ENCODE measurements at regions not wholly inside any gene's neighbourhood (a gene's known extent, or its start where the extent isn't known, plus 50 kb on each side); places are given as distances from the start of the nearest gene placed in this dataset.
"Not testable (repeated sequence)": the region's sequence is repeated elsewhere in the genome, so short reads cannot be mapped to it uniquely, and the experiment has no call there.

- DNase-seq = no peak
- Mint-ChIP-seq H3K27ac (no peak overlapping the region), H3K27me3 (no peaks in the 10 kb centered on the region), H3K4me1 (no peaks in the 10 kb centered on the region), H3K9me3 (ENCODE audit: low read depth) (no peaks in the 10 kb centered on the region), H3K4me3 (no peak overlapping the region), H3K36me3 (ENCODE audit: low read depth) (no peaks in the 10 kb centered on the region)
- intact Hi-C loops (cut with DNase I, micrococcal nuclease) = no loop called here
- CTCF ChIA-PET = interaction anchor here (0.9 kb wide), 1 partner anchor 20 kb away, joined by 3 read pairs; no protein-coding TSS in a partner anchor
- no peak for ATAC-seq
- POLR2A ChIA-PET = no interaction called here
Observed at GRCh38 chr7:140283472-140283871, 106.7 kb upstream of the KDM7A start.

GRCh38 chr7:140281960-140282359 is 105.2 kb upstream of the KDM7A start:
- DNase-seq (no peak), ATAC-seq (no peak)
- H3K4me1 Mint-ChIP-seq = no peaks in the 10 kb centered on the region
- H3K27ac Mint-ChIP-seq = no peak overlapping the region
- no peak overlapping the region for H3K4me3 Mint-ChIP-seq
- CTCF ChIA-PET = no interaction called here
- no peaks in the 10 kb centered on the region for H3K27me3 Mint-ChIP-seq
- H3K36me3 Mint-ChIP-seq (ENCODE audit: low read depth) = no peaks in the 10 kb centered on the region
- H3K9me3 Mint-ChIP-seq (ENCODE audit: low read depth) = no peaks in the 10 kb centered on the region
- POLR2A ChIA-PET = no interaction called here
- intact Hi-C loops (cut with DNase I, micrococcal nuclease) = no loop called here

GRCh38 chr7:140281255-140281654 is 104.5 kb upstream of the KDM7A start:
- DNase-seq (no peak), ATAC-seq (no peak)
- no peak overlapping the region for H3K27ac Mint-ChIP-seq
- H3K27me3 Mint-ChIP-seq = no peaks in the 10 kb centered on the region
- ChIA-PET POLR2A (no interaction called here), CTCF (interaction anchor here (1.1 kb wide), 1 partner anchor 13 kb away, joined by 4 read pairs; no protein-coding TSS in a partner anchor)
- no peaks in the 10 kb centered on the region for H3K4me1 Mint-ChIP-seq
- H3K36me3 Mint-ChIP-seq (ENCODE audit: low read depth) = no peaks in the 10 kb centered on the region
- H3K9me3 Mint-ChIP-seq (ENCODE audit: low read depth) = no peaks in the 10 kb centered on the region
- H3K4me3 Mint-ChIP-seq = no peak overlapping the region
- intact Hi-C loops (cut with DNase I, micrococcal nuclease) = no loop called here

GRCh38 chr7:140276001-140276400 is 99.2 kb upstream of the KDM7A start:
- Mint-ChIP-seq H3K27ac (no peak overlapping the region), H3K4me1 (peaks cover 4% of the 10 kb centered on the region), H3K36me3 (ENCODE audit: low read depth) (no peaks in the 10 kb centered on the region), H3K27me3 (no peaks in the 10 kb centered on the region), H3K4me3 (no peak overlapping the region), H3K9me3 (ENCODE audit: low read depth) (no peaks in the 10 kb centered on the region)
- ChIA-PET CTCF (interaction anchor here (0.6 to 2.0 kb wide), 2 partner anchors 11 to 23 kb away, joined by 3 to 8 read pairs; no protein-coding TSS in a partner anchor), POLR2A (no interaction called here)
- DNase-seq (no peak), ATAC-seq (no peak)
- intact Hi-C loops (cut with DNase I, micrococcal nuclease) = no loop called here

GRCh38 chr7:140275069-140275965 is 98.5 kb upstream of the KDM7A start:
- Mint-ChIP-seq H3K36me3 (ENCODE audit: low read depth) (no peaks in the 10 kb centered on the region), H3K4me3 (no peak overlapping the region), H3K4me1 (peaks cover 4% of the 10 kb centered on the region), H3K27me3 (no peaks in the 10 kb centered on the region), H3K9me3 (ENCODE audit: low read depth) (no peaks in the 10 kb centered on the region), H3K27ac (no peak overlapping the region)
- ChIA-PET CTCF (interaction anchor here (0.6 to 2.0 kb wide), 6 partner anchors 11 to 129 kb away, joined by 3 to 8 read pairs (median 3); no protein-coding TSS in a partner anchor), POLR2A (interaction anchor here (0.7 kb wide), 1 partner anchor 281 kb away, joined by 6 read pairs; no protein-coding TSS in a partner anchor)
- intact Hi-C loops (cut with DNase I, micrococcal nuclease) = no loop called here
- no peak for ATAC-seq
- no peak for DNase-seq

- no peaks in the 10 kb centered on the region for H3K36me3 Mint-ChIP-seq (ENCODE audit: low read depth)
- H3K27ac Mint-ChIP-seq = no peak overlapping the region
- DNase-seq (no peak), ATAC-seq (no peak)
- H3K27me3 Mint-ChIP-seq = no peaks in the 10 kb centered on the region
- no peak overlapping the region for H3K4me3 Mint-ChIP-seq
- intact Hi-C loops (cut with DNase I, micrococcal nuclease) = no loop called here
- H3K9me3 Mint-ChIP-seq (ENCODE audit: low read depth) = no peaks in the 10 kb centered on the region
- ChIA-PET CTCF (interaction anchor here (0.7 kb wide), 1 partner anchor 161 kb away, joined by 3 read pairs; no protein-coding TSS in a partner anchor), POLR2A (no interaction called here)
- H3K4me1 Mint-ChIP-seq = peaks cover 11% of the 10 kb centered on the region
Observed at GRCh38 chr7:140273417-140273816, 96.6 kb upstream of the KDM7A start.

GRCh38 chr7:140271643-140271968 is 94.8 kb upstream of the KDM7A start:
- H3K27ac Mint-ChIP-seq; H3K4me3 Mint-ChIP-seq; DNase-seq; intact Hi-C loops (cut with DNase I, micrococcal nuclease); H3K36me3 Mint-ChIP-seq (ENCODE audit: low read depth); POLR2A ChIA-PET; H3K9me3 Mint-ChIP-seq (ENCODE audit: low read depth); ATAC-seq; H3K27me3 Mint-ChIP-seq: not testable (repeated sequence)
- peaks cover 21% of the 10 kb centered on the region for H3K4me1 Mint-ChIP-seq
- CTCF ChIA-PET = interaction anchor here (0.6 kb wide), 1 partner anchor 113 kb away, joined by 3 read pairs; no protein-coding TSS in a partner anchor

- Mint-ChIP-seq H3K27ac (peak overlapping the region; percentile 31), H3K9me3 (ENCODE audit: low read depth) (no peaks in the 10 kb centered on the region), H3K4me3 (no peak overlapping the region), H3K4me1 (peaks cover 19% of the 10 kb centered on the region), H3K27me3 (no peaks in the 10 kb centered on the region), H3K36me3 (ENCODE audit: low read depth) (no peaks in the 10 kb centered on the region)
- POLR2A ChIA-PET = no interaction called here
- DNase-seq (no peak), ATAC-seq (no peak)
- CTCF ChIA-PET = no interaction called here
- intact Hi-C loops (cut with DNase I, micrococcal nuclease) = no loop called here
Observed at GRCh38 chr7:140269004-140269638, 92.3 kb upstream of the KDM7A start.

GRCh38 chr7:140267381-140268226 is 90.8 kb upstream of the KDM7A start:
- ATAC-seq (no peak), DNase-seq (no peak)
- ChIA-PET CTCF (interaction anchor here (0.7 to 0.8 kb wide), 2 partner anchors 205 to 809 kb away, joined by 3 to 5 read pairs; partner anchors contain the start of gene PARP12), POLR2A (no interaction called here)
- intact Hi-C loops (cut with DNase I, micrococcal nuclease) = no loop called here
- Mint-ChIP-seq H3K4me1 (peaks cover 32% of the 10 kb centered on the region), H3K4me3 (no peak overlapping the region), H3K27me3 (no peaks in the 10 kb centered on the region), H3K9me3 (ENCODE audit: low read depth) (no peaks in the 10 kb centered on the region), H3K36me3 (ENCODE audit: low read depth) (no peaks in the 10 kb centered on the region), H3K27ac (no peak overlapping the region)

- ATAC-seq (peak; percentile 84), DNase-seq (peak; percentile 39)
- Mint-ChIP-seq H3K9me3 (ENCODE audit: low read depth) (no peaks in the 10 kb centered on the region), H3K4me3 (no peak overlapping the region), H3K36me3 (ENCODE audit: low read depth) (no peaks in the 10 kb centered on the region), H3K4me1 (peaks cover 37% of the 10 kb centered on the region), H3K27ac (peak overlapping the region; percentile 27), H3K27me3 (no peaks in the 10 kb centered on the region)
- ChIA-PET CTCF (interaction anchor here (0.6 to 2.4 kb wide), 7 partner anchors 9 to 746 kb away, joined by 3 to 15 read pairs (median 4); partner anchors contain the start of gene KDM7A), POLR2A (interaction anchor here (0.6 to 0.7 kb wide), 2 partner anchors 10 to 120 kb away, joined by 3 to 5 read pairs; no protein-coding TSS in a partner anchor)
- intact Hi-C loops (cut with DNase I, micrococcal nuclease) = no loop called here
Observed at GRCh38 chr7:140263277-140263676, 86.5 kb upstream of the KDM7A start.

GRCh38 chr7:140262242-140262903 is 85.6 kb upstream of the KDM7A start:
- peaks cover 31% of the 10 kb centered on the region for H3K4me1 Mint-ChIP-seq
- DNase-seq = peak; percentile 51
- POLR2A ChIA-PET = no interaction called here

More at GRCh38 chr7:140262242-140262903, 85.6 kb upstream of the KDM7A start:
- ATAC-seq = peak; percentile 65
- Mint-ChIP-seq H3K4me3 (no peak overlapping the region), H3K36me3 (ENCODE audit: low read depth) (no peaks in the 10 kb centered on the region), H3K9me3 (ENCODE audit: low read depth) (no peaks in the 10 kb centered on the region), H3K27me3 (no peaks in the 10 kb centered on the region), H3K27ac (peak overlapping the region; percentile 52)
- intact Hi-C loops (cut with DNase I, micrococcal nuclease) = no loop called here
- CTCF ChIA-PET = interaction anchor here (1.2 to 1.9 kb wide), 2 partner anchors 8 to 22 kb away, joined by 3 to 15 read pairs; no protein-coding TSS in a partner anchor
